WTC11 (cell line): ENCODE measurements at regions not wholly inside any gene's neighbourhood (a gene's known extent, or its start where the extent isn't known, plus 50 kb on each side); places are given as distances from the start of the nearest gene placed in this dataset.

Experiments
- CBFB ChIP-seq: sonication (generic); formaldehyde crosslinking; IDR thresholded peaks from 2 replicates; pipeline ENCODE4 v1.8.1; 2022; ENCODE audit warnings: mild to moderate bottlenecking, low read depth, missing genetic modification reagents
- ETV6 ChIP-seq: sonication (generic); formaldehyde crosslinking; IDR thresholded peaks from 2 replicates; pipeline ENCODE4 v1.8.1; 2022; ENCODE audit warnings: mild to moderate bottlenecking, missing genetic modification reagents
- FOXJ3 ChIP-seq: sonication (generic); formaldehyde crosslinking; IDR thresholded peaks from 2 replicates; pipeline ENCODE4 v1.9.0; 2021; ENCODE audit warnings: missing genetic modification reagents, mild to moderate bottlenecking, borderline replicate concordance
- GTF2I ChIP-seq: fragments of 250-450 bp; sonication (Bioruptor Pico); conservative IDR thresholded peaks from 2 replicates; pipeline ENCODE4 v1.4.0; 2021; ENCODE audit warnings: mild to moderate bottlenecking
- NFE2L1 ChIP-seq: sonication (generic); formaldehyde crosslinking; IDR thresholded peaks from 2 replicates; pipeline ENCODE4 v1.8.1; 2023; ENCODE audit warnings: missing genetic modification reagents
- SP1 ChIP-seq: sonication (generic); formaldehyde crosslinking; conservative IDR thresholded peaks from 2 replicates; pipeline ENCODE4 v1.8.1; 2022; ENCODE audit warnings: missing genetic modification reagents
- TF ChIP-seq, protein P1 (sequence below): sonication (generic); formaldehyde crosslinking; IDR thresholded peaks from 2 replicates; pipeline ENCODE4 v1.8.1; 2022; ENCODE audit warnings: mild to moderate bottlenecking, missing genetic modification reagents, moderate library complexity, borderline replicate concordance
- TF ChIP-seq, protein P2 (sequence below): fragments of 200-600 bp; IDR thresholded peaks from 2 replicates; pipeline ENCODE4 v1.8.0; 2022; ENCODE audit warnings: antibody characterized with exemption
- TF ChIP-seq, protein P3 (sequence below): sonication (generic); formaldehyde crosslinking; conservative IDR thresholded peaks from 2 replicates; pipeline ENCODE4 v1.8.1; 2022; ENCODE audit warnings: mild to moderate bottlenecking, missing genetic modification reagents
- TF ChIP-seq, protein P4 (sequence below): fragments of 250-450 bp; sonication (Bioruptor Pico); IDR thresholded peaks from 2 replicates; pipeline ENCODE4 v1.9.0; 2021; ENCODE audit warnings: mild to moderate bottlenecking, borderline replicate concordance

DNA sequence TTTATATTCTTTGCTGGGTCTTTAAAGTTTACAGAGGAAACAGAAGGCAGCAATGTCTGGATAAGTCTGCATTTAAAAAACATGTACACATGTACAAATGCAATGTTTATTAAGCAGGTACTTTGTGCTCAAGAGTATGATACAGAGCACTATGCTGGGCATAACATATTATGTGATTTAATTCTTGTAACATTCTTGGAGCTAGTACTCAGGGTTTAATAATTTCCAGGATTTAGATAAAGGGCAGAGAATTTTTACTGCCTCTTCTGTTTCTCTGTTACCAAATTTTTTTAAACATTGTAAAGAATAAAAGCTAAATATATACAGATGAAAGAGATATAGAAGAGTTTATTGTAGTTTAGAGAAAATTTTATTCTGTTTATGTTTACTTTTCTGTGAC lies 152.7 kb downstream of the ZNF737 start:
- no peak for TF ChIP-seq ETV6 (CRISPR knock-in tag)
- TF ChIP-seq SP1 (CRISPR knock-in tag) = no peak
- TF ChIP-seq, protein P1, sequence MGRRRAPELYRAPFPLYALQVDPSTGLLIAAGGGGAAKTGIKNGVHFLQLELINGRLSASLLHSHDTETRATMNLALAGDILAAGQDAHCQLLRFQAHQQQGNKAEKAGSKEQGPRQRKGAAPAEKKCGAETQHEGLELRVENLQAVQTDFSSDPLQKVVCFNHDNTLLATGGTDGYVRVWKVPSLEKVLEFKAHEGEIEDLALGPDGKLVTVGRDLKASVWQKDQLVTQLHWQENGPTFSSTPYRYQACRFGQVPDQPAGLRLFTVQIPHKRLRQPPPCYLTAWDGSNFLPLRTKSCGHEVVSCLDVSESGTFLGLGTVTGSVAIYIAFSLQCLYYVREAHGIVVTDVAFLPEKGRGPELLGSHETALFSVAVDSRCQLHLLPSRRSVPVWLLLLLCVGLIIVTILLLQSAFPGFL (CRISPR knock-in tag) = no peak
- TF ChIP-seq, protein P2, sequence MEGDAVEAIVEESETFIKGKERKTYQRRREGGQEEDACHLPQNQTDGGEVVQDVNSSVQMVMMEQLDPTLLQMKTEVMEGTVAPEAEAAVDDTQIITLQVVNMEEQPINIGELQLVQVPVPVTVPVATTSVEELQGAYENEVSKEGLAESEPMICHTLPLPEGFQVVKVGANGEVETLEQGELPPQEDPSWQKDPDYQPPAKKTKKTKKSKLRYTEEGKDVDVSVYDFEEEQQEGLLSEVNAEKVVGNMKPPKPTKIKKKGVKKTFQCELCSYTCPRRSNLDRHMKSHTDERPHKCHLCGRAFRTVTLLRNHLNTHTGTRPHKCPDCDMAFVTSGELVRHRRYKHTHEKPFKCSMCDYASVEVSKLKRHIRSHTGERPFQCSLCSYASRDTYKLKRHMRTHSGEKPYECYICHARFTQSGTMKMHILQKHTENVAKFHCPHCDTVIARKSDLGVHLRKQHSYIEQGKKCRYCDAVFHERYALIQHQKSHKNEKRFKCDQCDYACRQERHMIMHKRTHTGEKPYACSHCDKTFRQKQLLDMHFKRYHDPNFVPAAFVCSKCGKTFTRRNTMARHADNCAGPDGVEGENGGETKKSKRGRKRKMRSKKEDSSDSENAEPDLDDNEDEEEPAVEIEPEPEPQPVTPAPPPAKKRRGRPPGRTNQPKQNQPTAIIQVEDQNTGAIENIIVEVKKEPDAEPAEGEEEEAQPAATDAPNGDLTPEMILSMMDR = no peak
- no peak for TF ChIP-seq GTF2I (CRISPR knock-in tag)
- TF ChIP-seq CBFB = no peak
- TF ChIP-seq, protein P3, sequence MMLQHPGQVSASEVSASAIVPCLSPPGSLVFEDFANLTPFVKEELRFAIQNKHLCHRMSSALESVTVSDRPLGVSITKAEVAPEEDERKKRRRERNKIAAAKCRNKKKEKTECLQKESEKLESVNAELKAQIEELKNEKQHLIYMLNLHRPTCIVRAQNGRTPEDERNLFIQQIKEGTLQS (CRISPR knock-in tag) = no peak
- TF ChIP-seq, protein P4, sequence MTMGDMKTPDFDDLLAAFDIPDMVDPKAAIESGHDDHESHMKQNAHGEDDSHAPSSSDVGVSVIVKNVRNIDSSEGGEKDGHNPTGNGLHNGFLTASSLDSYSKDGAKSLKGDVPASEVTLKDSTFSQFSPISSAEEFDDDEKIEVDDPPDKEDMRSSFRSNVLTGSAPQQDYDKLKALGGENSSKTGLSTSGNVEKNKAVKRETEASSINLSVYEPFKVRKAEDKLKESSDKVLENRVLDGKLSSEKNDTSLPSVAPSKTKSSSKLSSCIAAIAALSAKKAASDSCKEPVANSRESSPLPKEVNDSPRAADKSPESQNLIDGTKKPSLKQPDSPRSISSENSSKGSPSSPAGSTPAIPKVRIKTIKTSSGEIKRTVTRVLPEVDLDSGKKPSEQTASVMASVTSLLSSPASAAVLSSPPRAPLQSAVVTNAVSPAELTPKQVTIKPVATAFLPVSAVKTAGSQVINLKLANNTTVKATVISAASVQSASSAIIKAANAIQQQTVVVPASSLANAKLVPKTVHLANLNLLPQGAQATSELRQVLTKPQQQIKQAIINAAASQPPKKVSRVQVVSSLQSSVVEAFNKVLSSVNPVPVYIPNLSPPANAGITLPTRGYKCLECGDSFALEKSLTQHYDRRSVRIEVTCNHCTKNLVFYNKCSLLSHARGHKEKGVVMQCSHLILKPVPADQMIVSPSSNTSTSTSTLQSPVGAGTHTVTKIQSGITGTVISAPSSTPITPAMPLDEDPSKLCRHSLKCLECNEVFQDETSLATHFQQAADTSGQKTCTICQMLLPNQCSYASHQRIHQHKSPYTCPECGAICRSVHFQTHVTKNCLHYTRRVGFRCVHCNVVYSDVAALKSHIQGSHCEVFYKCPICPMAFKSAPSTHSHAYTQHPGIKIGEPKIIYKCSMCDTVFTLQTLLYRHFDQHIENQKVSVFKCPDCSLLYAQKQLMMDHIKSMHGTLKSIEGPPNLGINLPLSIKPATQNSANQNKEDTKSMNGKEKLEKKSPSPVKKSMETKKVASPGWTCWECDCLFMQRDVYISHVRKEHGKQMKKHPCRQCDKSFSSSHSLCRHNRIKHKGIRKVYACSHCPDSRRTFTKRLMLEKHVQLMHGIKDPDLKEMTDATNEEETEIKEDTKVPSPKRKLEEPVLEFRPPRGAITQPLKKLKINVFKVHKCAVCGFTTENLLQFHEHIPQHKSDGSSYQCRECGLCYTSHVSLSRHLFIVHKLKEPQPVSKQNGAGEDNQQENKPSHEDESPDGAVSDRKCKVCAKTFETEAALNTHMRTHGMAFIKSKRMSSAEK = no peak
- no peak for TF ChIP-seq NFE2L1 (CRISPR knock-in tag)
- no peak for TF ChIP-seq FOXJ3
